Right ventricle myocardium superior (tissue), 1 donor: ENCODE measurements at regions not wholly inside any gene's neighbourhood (a gene's known extent, or its start where the extent isn't known, plus 50 kb on each side); places are given as distances from the start of the nearest gene placed in this dataset.
"Not testable (repeated sequence)": the region's sequence is repeated elsewhere in the genome, so short reads cannot be mapped to it uniquely, and the experiment has no call there.

Experiments used
- ATAC-seq: fragments of 200-7000 bp; cut with Tn5 transposase; one replicate; pipeline ENCODE4 v1.9.1; 2020; ENCODE audit warnings: mild to moderate bottlenecking; ENCODE audit not compliant: poor library complexity
- DNase-seq: peaks from one replicate; pipeline ENCODE4 v3.0.0-alpha.2; 2020
- intact Hi-C: fragments of 100-400 bp; cut with DNase I; formaldehyde crosslinking; loops from one replicate; pipeline ENCODE4 v1.11.2; 2022
- donor health status: DM: no; HTN: yes; CAD: no; lungs with severe emphysema.

DNA sequence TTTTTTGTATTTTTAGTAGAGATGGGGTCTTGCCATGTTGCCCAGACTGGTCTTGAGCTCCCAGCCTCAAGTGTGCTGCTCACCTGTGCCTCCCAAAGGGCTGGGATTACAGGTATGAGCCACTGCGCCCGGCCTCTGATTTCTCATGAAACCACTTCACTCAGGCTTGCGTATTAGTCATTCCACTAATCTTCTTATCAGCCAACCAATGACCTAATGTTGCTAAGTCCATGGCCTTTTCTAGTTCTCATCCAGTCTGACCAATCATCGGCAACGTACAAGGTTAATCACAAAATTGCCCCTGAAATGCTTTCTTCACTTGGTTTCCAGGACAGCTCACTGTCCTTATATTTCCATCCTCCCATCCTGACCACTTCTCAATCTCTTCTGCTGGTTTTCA lies 605.3 kb upstream of the SLC10A2 start:
- no peak for ATAC-seq
- intact Hi-C loops, result no loop called here
- DNase-seq, result no peak

- DNase-seq (no peak), ATAC-seq (no peak)
- intact Hi-C loops, result no loop called here
Observed at GRCh38 chr13:103663996-103664395, 597.8 kb upstream of the SLC10A2 start.

DNA sequence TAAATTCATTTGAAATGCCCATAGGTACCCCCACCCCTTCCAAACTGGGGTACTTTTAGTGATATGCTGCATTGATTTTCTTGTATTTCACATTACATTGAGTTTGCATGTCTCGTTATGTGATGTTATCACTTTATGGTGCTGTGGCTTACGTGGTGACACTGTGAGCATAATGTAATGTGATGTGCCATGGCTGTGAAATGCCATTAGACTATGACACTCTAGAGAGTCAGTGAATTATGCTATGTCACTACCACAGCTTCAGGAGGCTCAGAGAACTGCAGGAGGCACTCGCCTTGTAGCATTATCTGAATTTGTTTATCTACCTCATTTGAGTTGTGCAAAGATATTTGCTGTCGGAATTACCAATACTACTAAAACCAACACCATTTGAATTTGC lies 590.1 kb upstream of the SLC10A2 start:
- intact Hi-C loops, result no loop called here
- no peak for ATAC-seq
- no peak for DNase-seq

DNA sequence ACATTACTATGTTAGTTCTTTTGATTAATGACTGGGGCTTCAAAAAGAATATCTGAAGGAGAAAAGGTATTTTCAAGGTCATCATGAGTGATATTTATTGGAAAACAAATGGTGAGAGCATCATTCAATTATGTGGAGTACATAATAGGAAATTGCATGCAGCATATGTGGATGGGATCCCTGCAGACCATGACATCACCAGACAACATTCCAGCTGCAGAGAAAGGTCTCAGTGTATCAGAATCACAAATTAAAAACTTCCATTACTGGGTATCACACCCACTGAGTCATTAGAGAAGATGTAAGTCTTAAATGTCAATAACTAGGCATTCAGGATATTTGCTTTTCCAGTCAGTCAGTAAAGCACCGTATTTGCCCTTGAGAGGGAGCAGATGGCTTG lies 574.4 kb upstream of the SLC10A2 start:
- ATAC-seq (no peak), DNase-seq (no peak)
- intact Hi-C loops, result no loop called here

DNA sequence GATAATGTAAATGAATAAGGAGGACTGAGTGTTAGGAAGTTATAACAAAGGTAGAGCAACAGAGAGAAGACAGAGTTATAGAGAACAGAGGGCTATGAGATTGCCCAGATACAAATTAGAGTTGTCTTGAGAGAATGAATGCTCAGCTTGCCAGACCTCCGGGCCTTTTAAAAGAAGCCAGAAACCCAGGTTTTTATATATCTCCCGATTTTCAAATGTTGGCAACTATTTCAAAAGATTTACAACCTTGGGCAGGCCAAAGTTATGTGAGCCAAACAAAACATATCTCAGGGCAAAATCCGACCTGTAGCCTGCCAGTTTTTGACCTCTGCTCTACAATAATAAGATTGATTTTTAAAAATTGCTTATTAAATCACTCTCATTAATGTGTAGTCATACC lies 573.1 kb upstream of the SLC10A2 start:
- ATAC-seq (no peak), DNase-seq (no peak)
- intact Hi-C loops, result no loop called here

DNA sequence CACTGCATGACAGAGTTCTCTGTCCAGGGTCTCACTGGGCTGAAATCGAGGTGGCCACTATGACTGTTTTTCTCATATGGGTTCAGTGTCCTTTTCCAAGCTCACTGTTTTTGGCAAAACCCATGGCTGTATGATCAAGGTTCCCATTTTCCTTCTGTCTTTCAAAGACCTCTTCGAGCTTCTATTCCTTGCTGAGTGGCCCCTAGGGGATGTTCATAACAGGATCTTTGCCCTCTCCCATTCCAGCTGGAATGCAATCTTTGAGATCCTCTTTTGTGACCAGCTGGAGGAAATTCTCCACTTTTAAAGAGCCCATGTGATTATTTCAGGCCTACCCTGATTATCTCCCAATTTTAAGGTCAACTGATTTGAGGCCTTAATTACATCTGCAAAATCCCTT lies 572.5 kb upstream of the SLC10A2 start:
- intact Hi-C loops, result no loop called here
- peak; percentile 34 for ATAC-seq
- DNase-seq, result no peak

DNA sequence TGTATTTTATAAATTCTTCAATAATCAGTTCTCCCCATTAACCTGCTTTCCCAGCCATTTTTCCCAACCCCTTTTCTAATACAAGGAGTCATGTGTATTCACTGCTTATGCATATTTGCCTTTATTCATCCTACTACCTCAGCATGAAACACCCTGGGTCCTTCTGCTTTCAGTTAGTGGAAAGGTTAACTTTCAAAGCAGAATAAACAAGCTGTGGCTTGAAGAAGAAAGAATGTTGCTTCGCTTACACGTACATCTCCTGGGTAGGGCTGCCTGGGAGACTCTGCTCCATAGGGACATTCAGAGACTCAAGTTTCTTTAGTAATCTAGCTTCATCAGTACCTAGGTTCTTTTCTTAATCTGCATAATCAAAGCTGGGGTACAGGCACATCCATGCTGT lies 567.8 kb upstream of the SLC10A2 start:
- no peak for ATAC-seq
- DNase-seq, result no peak
- intact Hi-C loops, result no loop called here

DNA sequence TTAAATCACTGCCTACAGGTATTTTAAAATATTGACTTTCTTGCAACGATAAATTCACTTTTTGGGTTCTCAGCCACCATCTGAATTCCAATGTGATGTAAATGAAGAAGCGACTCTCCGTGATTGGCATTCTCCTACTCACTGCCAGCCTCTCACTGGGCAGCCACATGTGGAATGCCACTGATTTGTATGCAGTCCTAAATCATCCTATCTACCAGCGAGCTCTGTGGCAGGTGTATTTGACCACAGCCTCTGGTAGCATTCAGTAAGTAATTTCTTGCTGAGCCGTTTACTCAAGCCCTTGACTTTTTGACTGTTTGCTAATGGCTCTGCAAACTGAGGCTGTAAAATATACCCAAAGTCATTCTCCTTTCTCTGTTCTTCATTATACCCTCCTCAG lies 559.0 kb upstream of the SLC10A2 start:
- DNase-seq (no peak), ATAC-seq (no peak)
- intact Hi-C loops, result no loop called here

- no peak for ATAC-seq
- intact Hi-C loops, result no loop called here
- no peak for DNase-seq
Observed at GRCh38 chr13:103618151-103618550, 551.9 kb upstream of the SLC10A2 start.

- intact Hi-C loops, result no loop called here
- ATAC-seq (no peak), DNase-seq (no peak)
Observed at GRCh38 chr13:103615771-103616170, 549.6 kb upstream of the SLC10A2 start.

DNA sequence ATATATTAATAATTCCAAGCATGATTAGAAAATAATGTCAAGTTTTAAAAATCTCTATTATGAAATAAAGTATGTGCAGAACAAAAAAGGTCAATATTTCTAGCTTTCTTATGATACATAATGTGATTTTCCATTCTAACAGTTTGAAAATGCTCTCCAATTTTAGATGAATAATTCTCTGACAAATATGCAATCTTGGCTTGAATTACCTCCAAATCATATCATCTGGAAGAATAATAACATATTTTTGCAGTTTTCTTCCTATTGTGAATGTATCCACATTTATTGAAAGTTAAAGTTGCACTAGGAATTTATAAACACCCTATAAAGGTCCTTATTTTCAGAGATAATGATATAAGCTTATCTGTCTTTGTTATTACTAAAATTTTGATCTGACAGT lies 548.5 kb upstream of the SLC10A2 start:
- DNase-seq (no peak), ATAC-seq (no peak)
- intact Hi-C loops, result no loop called here

- intact Hi-C loops, result no loop called here
- ATAC-seq (no peak), DNase-seq (no peak)
Observed at GRCh38 chr13:103607995-103608394, 541.8 kb upstream of the SLC10A2 start.

- DNase-seq (peak; percentile 24), ATAC-seq (no peak)
- intact Hi-C loops, result no loop called here
Observed at GRCh38 chr13:103605546-103606326, 539.5 kb upstream of the SLC10A2 start.

GRCh38 chr13:103599870-103600269 lies 533.7 kb upstream of the SLC10A2 start:
- ATAC-seq, intact Hi-C loops, DNase-seq: not testable (repeated sequence)

DNA sequence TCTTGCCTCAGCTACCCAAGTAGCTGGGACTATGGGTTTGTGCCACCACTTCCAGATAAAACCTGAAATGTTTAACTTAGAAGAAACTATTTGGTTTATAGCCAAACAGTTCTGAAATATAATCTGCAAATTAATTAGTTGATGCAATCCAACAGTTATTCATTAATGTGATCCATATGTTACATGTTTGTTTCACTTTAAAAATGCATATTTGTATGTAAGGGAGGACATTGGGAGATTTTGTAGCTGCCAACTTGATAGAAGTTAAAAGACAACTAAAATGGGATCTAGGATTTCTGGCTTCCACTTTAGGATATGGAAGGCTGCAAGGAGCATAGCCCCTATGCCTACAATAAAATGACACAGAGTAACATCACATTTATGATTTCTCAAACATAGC lies 532.5 kb upstream of the SLC10A2 start:
- ATAC-seq (no peak), DNase-seq (no peak)
- intact Hi-C loops, result no loop called here

DNA sequence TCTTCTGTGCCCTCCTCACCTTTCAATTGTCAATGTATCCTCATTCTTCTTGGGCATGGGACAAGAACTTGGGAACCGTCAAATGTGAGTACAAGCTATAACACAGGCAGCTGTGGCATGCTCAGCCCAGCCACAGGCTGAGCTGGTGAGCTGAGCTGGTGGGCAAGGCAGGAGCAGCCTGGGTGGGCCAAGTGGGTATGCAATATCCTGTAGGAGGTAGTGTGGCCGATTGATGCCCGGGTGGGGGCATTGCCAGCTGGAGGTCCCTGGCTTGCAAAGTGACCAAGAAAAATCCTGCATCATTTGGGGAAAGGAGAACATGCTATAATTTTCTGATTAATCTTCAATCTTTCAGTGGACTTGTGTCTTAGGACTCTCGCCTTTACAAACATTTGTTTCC lies 507.2 kb upstream of the SLC10A2 start:
- DNase-seq (peak; percentile 14), ATAC-seq (no peak)
- intact Hi-C loops, result no loop called here

- ATAC-seq (no peak), DNase-seq (no peak)
- intact Hi-C loops, result no loop called here
Observed at GRCh38 chr13:103568314-103568713, 502.1 kb upstream of the SLC10A2 start.

GRCh38 chr13:103557878-103558277 lies 491.7 kb upstream of the SLC10A2 start:
- DNase-seq (no peak), ATAC-seq (no peak)
- intact Hi-C loops, result no loop called here

DNA sequence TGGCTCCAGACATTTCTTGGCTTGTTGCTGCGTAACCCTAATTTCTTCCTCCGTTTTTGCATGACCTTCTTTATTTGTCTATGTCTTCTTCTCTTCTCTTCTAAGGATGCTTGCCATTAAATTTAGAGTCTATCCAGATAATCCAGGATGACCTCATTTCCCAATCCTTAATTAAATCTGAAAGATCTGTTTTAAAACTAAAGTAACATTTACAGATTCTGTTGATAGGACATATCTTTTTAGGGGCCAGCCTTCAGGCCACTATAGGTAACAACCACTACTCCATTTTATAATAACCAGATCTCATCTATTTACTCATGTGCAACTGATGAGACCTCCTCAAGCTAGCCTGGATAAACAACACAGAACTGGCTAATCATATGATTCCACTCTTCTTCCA lies 490.5 kb upstream of the SLC10A2 start:
- ATAC-seq (no peak), DNase-seq (no peak)
- intact Hi-C loops, result no loop called here

- intact Hi-C loops, result no loop called here
- DNase-seq (no peak), ATAC-seq (no peak)
Observed at GRCh38 chr13:103547914-103548313, 481.7 kb upstream of the SLC10A2 start.

DNA sequence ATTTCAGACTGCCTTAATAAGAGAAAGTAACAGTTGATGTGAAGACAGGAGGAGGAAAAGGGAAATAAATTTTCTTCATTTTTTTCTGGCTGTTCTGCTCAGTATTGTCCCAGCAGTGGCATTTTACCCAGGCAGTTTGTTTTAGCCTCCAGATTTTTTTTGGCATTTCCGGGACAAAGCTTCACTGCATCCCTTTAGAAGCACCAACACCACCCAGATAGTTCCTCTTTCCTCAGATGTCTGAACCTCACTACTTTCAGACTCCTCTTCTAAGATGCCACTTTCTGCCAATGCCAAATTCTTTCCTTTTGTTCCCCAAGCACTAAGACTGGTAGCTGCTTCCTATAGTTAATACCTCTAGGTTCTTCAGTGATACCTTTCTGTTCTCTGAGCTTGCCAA lies 480.1 kb upstream of the SLC10A2 start:
- ATAC-seq (no peak), DNase-seq (no peak)
- intact Hi-C loops, result no loop called here
